Mucosa of gallbladder (tissue), 1 donor: ENCODE measurements at regions not wholly inside any gene's neighbourhood (a gene's known extent, or its start where the extent isn't known, plus 50 kb on each side); places are given as distances from the start of the nearest gene placed in this dataset.

Source experiments
- DNase-seq: peaks from one replicate; pipeline ENCODE4 v3.0.0-alpha.2; 2020; ENCODE audit warnings: low spot score
- donor health status: DM: no; HTN: no; CAD: no.

GRCh38 chr20:4559106-4559505 is 127.2 kb upstream of the PRNP start:
- no peak for DNase-seq

GRCh38 chr20:4556781-4557180 is 129.5 kb upstream of the PRNP start:
- DNase-seq, result no peak

- DNase-seq, result no peak
These were observed 130.9 kb upstream of the PRNP start for GRCh38 chr20:4555188-4555890.

GRCh38 chr20:4554346-4554745 is 131.9 kb upstream of the PRNP start:
- DNase-seq, result no peak

GRCh38 chr20:4552075-4552640 is 134.1 kb upstream of the PRNP start:
- DNase-seq, result no peak

GRCh38 chr20:4550740-4551139 is 135.5 kb upstream of the PRNP start:
- DNase-seq, result no peak

GRCh38 chr20:4549711-4550259 is 136.5 kb upstream of the PRNP start:
- DNase-seq, result no peak

- DNase-seq, result no peak
These were observed 137.7 kb upstream of the PRNP start for GRCh38 chr20:4548552-4548951.

- no peak for DNase-seq
These were observed 139.5 kb upstream of the PRNP start for GRCh38 chr20:4546786-4547185.

GRCh38 chr20:4546342-4546741 is 139.9 kb upstream of the PRNP start:
- no peak for DNase-seq

GRCh38 chr20:4545526-4545925 is 140.7 kb upstream of the PRNP start:
- no peak for DNase-seq

GRCh38 chr20:4544765-4545164 is 141.5 kb upstream of the PRNP start:
- DNase-seq, result no peak

- DNase-seq, result no peak
These were observed 144.0 kb upstream of the PRNP start for GRCh38 chr20:4542270-4542669.

- no peak for DNase-seq
These were observed 151.9 kb upstream of the PRNP start for GRCh38 chr20:4534315-4534714.

GRCh38 chr20:4533368-4534133 is 152.7 kb upstream of the PRNP start:
- DNase-seq, result no peak

- no peak for DNase-seq
These were observed 153.5 kb upstream of the PRNP start for GRCh38 chr20:4532772-4533171.

GRCh38 chr20:4524792-4525191 is 161.5 kb upstream of the PRNP start:
- DNase-seq, result no peak

- no peak for DNase-seq
These were observed 161.9 kb upstream of the PRNP start for GRCh38 chr20:4524307-4524706.

GRCh38 chr20:4522310-4522709 is 163.9 kb upstream of the PRNP start:
- no peak for DNase-seq

GRCh38 chr20:4521170-4521968 is 164.9 kb upstream of the PRNP start:
- DNase-seq, result no peak

GRCh38 chr20:4519534-4519933 is 166.7 kb upstream of the PRNP start:
- DNase-seq, result no peak

GRCh38 chr20:4516876-4517275 is 169.4 kb upstream of the PRNP start:
- DNase-seq, result no peak
